ENCODE measurements at regions not wholly inside any gene's neighbourhood (a gene's known extent, or its start where the extent isn't known, plus 50 kb on each side); places are given as distances from the start of the nearest gene placed in this dataset.

GRCh38 chr18:34126121-34126520, 98.6 kb downstream of the NOL4 start:
- intact Hi-C loops (cut with DNase I; ENCODE audit: low total_unique reads) = no loop called here

GRCh38 chr18:34122724-34123334, 101.9 kb downstream of the NOL4 start:
- no peak overlapping the region for H3K27ac ChIP-seq
- TF ChIP-seq CTCF (IDR thresholded peaks at IDR 0.05) = peak; percentile 66 to 76 (median 74)
- TF ChIP-seq POLR2A (IDR thresholded peaks at IDR 0.05) = no peak
- no peaks in the 10 kb centered on the region for H3K4me1 ChIP-seq
- intact Hi-C loops (cut with DNase I; ENCODE audit: low total_unique reads) = no loop called here
- peak; percentile 65 for DNase-seq
- no peaks in the 10 kb centered on the region for H3K36me3 ChIP-seq (ENCODE audit: low read depth, missing control alignments)
- H3K9me3 ChIP-seq = no peaks in the 10 kb centered on the region
- no peak overlapping the region for H3K4me3 ChIP-seq
- 32 to 33% methylated on average over 4 of the region's 4 CpGs for WGBS, 2 donors
- no peaks in the 10 kb centered on the region for H3K27me3 ChIP-seq

More at GRCh38 chr18:34126121-34126520, 98.6 kb downstream of the NOL4 start:
- 84 to 93% methylated on average over 3 of the region's 3 CpGs for WGBS, 2 donors
- Histone ChIP-seq H3K36me3 (ENCODE audit: low read depth, missing control alignments) (no peaks in the 10 kb centered on the region), H3K27me3 (no peaks in the 10 kb centered on the region), H3K9me3 (no peaks in the 10 kb centered on the region), H3K4me3 (no peak overlapping the region), H3K27ac (no peak overlapping the region), H3K4me1 (no peaks in the 10 kb centered on the region)
- no peak for DNase-seq
- no peak for TF ChIP-seq CTCF (IDR thresholded peaks at IDR 0.05)
- TF ChIP-seq POLR2A (IDR thresholded peaks at IDR 0.05) = no peak

GRCh38 chr18:34121200-34121721, 103.5 kb downstream of the NOL4 start:
- H3K4me1 ChIP-seq = no peaks in the 10 kb centered on the region
- intact Hi-C loops (cut with DNase I; ENCODE audit: low total_unique reads) = no loop called here
- TF ChIP-seq CTCF (IDR thresholded peaks at IDR 0.05) (no peak), POLR2A (IDR thresholded peaks at IDR 0.05) (no peak)
- no peak for DNase-seq
- H3K27ac ChIP-seq = no peak overlapping the region
- no peak overlapping the region for H3K4me3 ChIP-seq
- WGBS, 2 donors = 66 to 69% methylated on average over 4 of the region's 4 CpGs
- H3K9me3 ChIP-seq = no peaks in the 10 kb centered on the region
- H3K27me3 ChIP-seq = no peaks in the 10 kb centered on the region
- H3K36me3 ChIP-seq (ENCODE audit: low read depth, missing control alignments) = no peaks in the 10 kb centered on the region

- TF ChIP-seq POLR2A (IDR thresholded peaks at IDR 0.05) (no peak), CTCF (IDR thresholded peaks at IDR 0.05) (no peak)
- DNase-seq = no peak
- Histone ChIP-seq H3K36me3 (ENCODE audit: low read depth, missing control alignments) (no peaks in the 10 kb centered on the region), H3K4me3 (no peak overlapping the region), H3K9me3 (no peaks in the 10 kb centered on the region), H3K27ac (no peak overlapping the region), H3K4me1 (no peaks in the 10 kb centered on the region), H3K27me3 (no peaks in the 10 kb centered on the region)
- intact Hi-C loops (cut with DNase I; ENCODE audit: low total_unique reads) = no loop called here
- WGBS, 2 donors = 65 to 86% methylated on average over 1 of the region's 1 CpG
Measured at GRCh38 chr18:34120294-34120693, 104.4 kb downstream of the NOL4 start.

GRCh38 chr18:34117319-34117718, 107.4 kb downstream of the NOL4 start:
- H3K27me3 ChIP-seq = no peaks in the 10 kb centered on the region
- TF ChIP-seq POLR2A (IDR thresholded peaks at IDR 0.05) (no peak), CTCF (IDR thresholded peaks at IDR 0.05) (no peak)
- intact Hi-C loops (cut with DNase I; ENCODE audit: low total_unique reads) = no loop called here
- H3K36me3 ChIP-seq (ENCODE audit: low read depth, missing control alignments) = no peaks in the 10 kb centered on the region
- H3K4me3 ChIP-seq = no peak overlapping the region
- no peaks in the 10 kb centered on the region for H3K4me1 ChIP-seq
- WGBS, 2 donors = 69 to 70% methylated on average over 2 of the region's 2 CpGs
- no peak for DNase-seq
- H3K27ac ChIP-seq = no peak overlapping the region
- H3K9me3 ChIP-seq = no peaks in the 10 kb centered on the region
